ENCODE measurements at regions not wholly inside any gene's neighbourhood (a gene's known extent, or its start where the extent isn't known, plus 50 kb on each side); places are given as distances from the start of the nearest gene placed in this dataset.
A peak's percentile ranks its signal among the peaks of the same experiment; 100 is the strongest.

DNA sequence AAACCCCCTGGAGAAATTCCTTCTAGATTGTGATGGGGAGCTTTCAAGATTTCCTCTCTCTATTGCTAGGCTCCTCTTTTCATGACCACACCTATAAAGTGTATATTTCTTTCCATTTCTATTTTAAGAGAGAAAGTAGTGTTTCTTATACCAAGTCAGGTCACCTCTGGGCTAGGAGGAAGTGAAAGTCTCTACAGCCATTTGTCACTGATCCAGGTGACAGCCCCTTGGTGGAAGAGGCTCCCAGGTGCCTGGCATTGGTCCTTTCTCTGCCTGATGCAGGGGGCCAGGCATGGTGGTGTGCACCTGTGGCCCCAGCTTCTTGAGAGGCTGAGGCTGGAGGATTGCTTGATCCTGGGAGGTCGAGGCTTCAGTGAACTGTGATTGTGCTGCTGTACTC is 64.7 kb downstream of the DHCR7 start:
- WGBS (ENCODE audit: insufficient coverage, insufficient read length): no CpG with 5 or more reads among the region's 1 CpG
- no peak for DNase-seq (ENCODE audit: low read depth, low spot score)
- Histone ChIP-seq H3K27ac (ENCODE audit: low read length) (no peak overlapping the region), H3K4me3 (ENCODE audit: low read length) (no peak overlapping the region), H3K9me3 (ENCODE audit: control insufficient read depth, insufficient read depth, low read length) (no peaks in the 10 kb centered on the region), H3K27me3 (ENCODE audit: control insufficient read depth, insufficient read depth, low read length) (no peaks in the 10 kb centered on the region; the same call in 1 of the 2 replicates), H3K4me1 (ENCODE audit: control insufficient read depth, insufficient read depth, low read length) (no peaks in the 10 kb centered on the region), H3K36me3 (ENCODE audit: control insufficient read depth, insufficient read depth, low read length) (no peaks in the 10 kb centered on the region)

DNA sequence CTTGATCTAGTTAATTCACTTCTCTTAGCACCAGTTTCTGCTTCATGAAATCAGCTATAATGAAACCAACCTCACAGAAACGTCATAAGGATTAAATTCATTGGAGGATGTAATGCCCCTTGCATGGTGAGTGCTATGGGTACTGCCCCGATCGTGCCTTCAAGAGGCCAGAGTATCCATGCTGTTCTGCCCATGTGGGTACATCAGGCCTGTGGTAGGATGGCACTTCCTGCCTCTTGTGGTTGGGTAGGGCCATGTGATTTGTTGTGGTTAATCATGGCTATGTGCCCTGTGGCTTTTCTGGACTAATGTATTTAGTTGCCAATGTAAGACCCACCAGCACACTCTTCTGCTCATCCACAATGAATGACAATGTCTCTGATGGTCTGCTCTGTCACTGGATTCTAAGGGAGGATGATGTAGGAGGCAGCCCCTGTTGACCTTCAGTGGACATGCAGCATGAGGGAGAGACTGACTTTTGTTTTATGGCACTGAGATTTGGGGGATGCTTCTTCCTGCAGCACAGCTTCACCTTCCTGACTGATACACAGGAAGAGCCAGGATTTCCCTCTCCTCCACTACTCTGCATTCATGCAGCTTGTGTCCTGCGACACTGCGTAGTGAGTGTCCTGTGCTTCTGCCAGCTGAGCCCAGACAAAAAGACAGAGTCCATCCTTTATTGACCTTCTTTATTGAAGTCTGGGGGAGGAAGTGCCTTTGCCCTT is 66.2 kb downstream of the DHCR7 start:
- no CpG with 5 or more reads among the region's 5 CpGs for WGBS (ENCODE audit: insufficient coverage, insufficient read length)

DNA sequence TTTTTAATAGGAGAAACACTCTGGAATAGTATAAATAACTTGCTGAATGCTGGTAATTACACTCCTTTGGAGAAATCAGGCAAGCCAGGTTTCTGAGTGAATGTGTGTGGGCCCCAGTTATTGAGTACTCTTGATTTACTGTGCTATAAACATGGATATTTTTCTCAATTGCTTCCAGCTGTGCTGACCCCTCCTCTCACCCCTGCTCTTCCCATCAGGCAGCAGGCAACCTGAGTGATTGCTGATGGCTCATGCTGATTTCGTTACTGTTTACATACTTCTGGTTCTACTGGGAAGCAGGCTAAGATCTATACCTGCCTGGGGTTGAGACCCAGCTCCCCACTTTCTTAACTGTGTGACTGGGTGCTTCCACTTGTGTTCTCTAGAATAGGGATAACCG is 68.5 kb downstream of the DHCR7 start:
- WGBS (ENCODE audit: insufficient coverage, insufficient read length): no CpG with 5 or more reads among the region's 2 CpGs
- no peak for DNase-seq (ENCODE audit: low read depth, low spot score)
- Histone ChIP-seq H3K36me3 (ENCODE audit: control insufficient read depth, insufficient read depth, low read length) (no peaks in the 10 kb centered on the region), H3K4me3 (ENCODE audit: low read length) (no peak overlapping the region), H3K27ac (ENCODE audit: low read length) (no peak overlapping the region), H3K27me3 (ENCODE audit: control insufficient read depth, insufficient read depth, low read length) (no peaks in the 10 kb centered on the region; the same call in 1 of the 2 replicates), H3K4me1 (ENCODE audit: control insufficient read depth, insufficient read depth, low read length) (no peaks in the 10 kb centered on the region), H3K9me3 (ENCODE audit: control insufficient read depth, insufficient read depth, low read length) (no peaks in the 10 kb centered on the region)

More for the DNA sequence above, 66.2 kb downstream of the DHCR7 start:
- Histone ChIP-seq H3K36me3 (ENCODE audit: control insufficient read depth, insufficient read depth, low read length) (no peaks in the 10 kb centered on the region), H3K4me3 (ENCODE audit: low read length) (no peak overlapping the region), H3K27ac (ENCODE audit: low read length) (no peak overlapping the region), H3K4me1 (ENCODE audit: control insufficient read depth, insufficient read depth, low read length) (no peaks in the 10 kb centered on the region), H3K27me3 (ENCODE audit: control insufficient read depth, insufficient read depth, low read length) (no peaks in the 10 kb centered on the region; the same call in 1 of the 2 replicates), H3K9me3 (ENCODE audit: control insufficient read depth, insufficient read depth, low read length) (no peaks in the 10 kb centered on the region)
- DNase-seq (ENCODE audit: low read depth, low spot score): no peak

DNA sequence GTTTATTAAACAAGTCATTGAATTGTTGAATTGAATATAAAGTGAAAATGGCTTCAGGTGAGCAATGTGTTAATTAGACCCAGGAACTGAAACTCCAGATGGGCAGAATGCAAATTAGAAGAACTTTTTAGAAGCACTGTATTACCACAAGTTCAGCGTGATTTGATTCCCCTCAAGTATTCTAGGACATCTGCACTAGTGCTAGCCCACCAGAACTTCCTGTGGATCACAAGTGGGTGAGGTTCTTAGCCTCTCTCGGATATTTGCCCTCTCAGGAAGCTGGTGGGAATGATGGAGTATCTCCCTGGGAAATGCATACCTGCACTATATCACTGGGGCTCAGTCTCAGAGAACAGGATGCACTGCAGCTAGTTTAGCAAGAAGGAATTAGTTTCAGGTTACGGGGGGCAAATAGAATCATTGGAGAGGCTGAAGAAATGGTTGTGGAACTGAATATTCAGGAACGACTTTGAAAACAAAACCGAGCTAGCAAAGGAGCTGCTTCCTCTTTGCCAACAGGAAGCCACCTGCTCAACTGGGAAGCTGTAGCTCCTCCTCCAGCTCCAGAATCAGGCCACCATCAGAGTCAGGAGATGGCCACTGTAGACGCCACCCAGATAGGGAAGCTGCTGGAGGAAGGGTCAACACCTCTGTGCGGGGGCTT is 74.3 kb downstream of the DHCR7 start:
- Histone ChIP-seq H3K4me3 (ENCODE audit: low read length) (no peak overlapping the region), H3K36me3 (ENCODE audit: control insufficient read depth, insufficient read depth, low read length) (no peaks in the 10 kb centered on the region), H3K27me3 (ENCODE audit: control insufficient read depth, insufficient read depth, low read length) (no peaks in the 10 kb centered on the region), H3K27ac (ENCODE audit: low read length) (no peak overlapping the region), H3K9me3 (ENCODE audit: control insufficient read depth, insufficient read depth, low read length) (no peaks in the 10 kb centered on the region), H3K4me1 (ENCODE audit: control insufficient read depth, insufficient read depth, low read length) (no peaks in the 10 kb centered on the region)
- DNase-seq (ENCODE audit: low read depth, low spot score): no peak
- WGBS (ENCODE audit: insufficient coverage, insufficient read length): no CpG with 5 or more reads among the region's 7 CpGs

DNA sequence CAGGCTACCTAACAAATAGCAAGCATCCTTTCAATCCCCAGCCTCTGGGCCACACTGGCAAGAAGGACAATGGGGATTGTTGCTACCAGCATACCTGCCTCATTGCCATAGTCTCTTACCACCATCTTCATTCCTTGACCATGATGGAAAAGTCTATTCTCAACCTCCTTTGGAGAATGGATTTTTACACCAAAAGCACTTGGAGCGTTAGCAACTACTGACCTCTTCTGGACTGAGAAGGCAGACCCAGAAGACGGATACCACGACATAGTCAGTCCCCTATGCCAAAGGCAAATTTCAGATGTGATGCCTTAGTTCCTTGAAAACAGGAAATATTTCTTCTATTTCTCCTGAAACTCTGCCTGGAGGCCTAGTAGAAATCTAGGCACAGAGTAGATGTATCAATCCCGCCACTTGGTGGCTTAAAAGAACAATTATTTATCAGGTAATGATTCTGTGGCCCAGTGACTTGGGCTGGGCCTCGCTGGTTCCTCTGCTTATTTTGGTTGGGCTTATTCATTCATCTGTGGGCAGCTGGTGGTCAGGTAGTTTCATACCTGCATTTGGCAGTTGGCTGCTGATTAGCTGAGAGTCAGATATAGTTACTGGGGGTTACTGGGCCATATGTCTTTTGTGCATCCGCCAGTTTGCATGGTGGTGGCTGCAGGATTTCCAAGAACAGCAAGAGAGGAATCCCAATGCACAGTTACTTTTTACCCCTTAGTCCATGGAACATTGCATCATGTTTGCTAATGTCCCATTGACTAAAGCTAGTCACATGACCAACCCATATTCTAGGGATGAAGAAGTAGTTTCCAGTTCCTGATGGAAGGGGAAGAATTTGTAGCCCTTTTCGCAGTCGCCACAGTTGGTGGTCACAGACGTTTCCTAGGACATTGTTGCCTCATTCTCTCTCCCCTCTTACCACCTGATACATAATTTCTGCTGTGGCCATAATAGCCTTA is 75.2 kb downstream of the DHCR7 start:
- Histone ChIP-seq H3K27ac (ENCODE audit: low read length) (no peak overlapping the region), H3K9me3 (ENCODE audit: control insufficient read depth, insufficient read depth, low read length) (no peaks in the 10 kb centered on the region), H3K27me3 (ENCODE audit: control insufficient read depth, insufficient read depth, low read length) (no peaks in the 10 kb centered on the region), H3K4me1 (ENCODE audit: control insufficient read depth, insufficient read depth, low read length) (no peaks in the 10 kb centered on the region), H3K4me3 (ENCODE audit: low read length) (no peak overlapping the region), H3K36me3 (ENCODE audit: control insufficient read depth, insufficient read depth, low read length) (no peaks in the 10 kb centered on the region)
- no peak for DNase-seq (ENCODE audit: low read depth, low spot score)
- no CpG with 5 or more reads among the region's 9 CpGs for WGBS (ENCODE audit: insufficient coverage, insufficient read length)

DNA sequence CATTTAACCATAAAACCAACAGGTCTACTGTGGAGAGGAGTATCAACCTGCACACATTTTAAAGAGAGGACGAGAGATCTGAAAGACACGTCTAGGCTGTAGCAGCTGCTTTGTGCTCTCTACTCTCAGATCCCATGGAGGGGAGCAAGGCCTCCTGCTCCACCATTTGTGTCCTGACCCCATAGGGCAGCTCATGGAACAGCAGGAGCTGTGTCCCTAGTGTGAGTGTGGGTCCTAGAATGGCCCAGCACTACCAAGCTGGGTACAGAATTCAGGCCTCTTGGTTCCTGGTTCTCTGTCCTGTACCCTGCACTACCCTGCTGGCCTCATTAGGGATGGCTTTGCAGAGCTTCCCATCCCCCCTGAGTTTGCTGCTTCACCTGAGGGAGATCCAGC is 76.5 kb downstream of the DHCR7 start:
- H3K27ac ChIP-seq (ENCODE audit: low read length): no peak overlapping the region
- WGBS (ENCODE audit: insufficient coverage, insufficient read length): no CpG with 5 or more reads among the region's 2 CpGs
- DNase-seq (ENCODE audit: low read depth, low spot score): no peak
- no peaks in the 10 kb centered on the region for H3K4me1 ChIP-seq (ENCODE audit: control insufficient read depth, insufficient read depth, low read length)
- H3K36me3 ChIP-seq (ENCODE audit: control insufficient read depth, insufficient read depth, low read length): no peaks in the 10 kb centered on the region
- no peaks in the 10 kb centered on the region for H3K27me3 ChIP-seq (ENCODE audit: control insufficient read depth, insufficient read depth, low read length)
- H3K9me3 ChIP-seq (ENCODE audit: control insufficient read depth, insufficient read depth, low read length): no peaks in the 10 kb centered on the region
- no peak overlapping the region for H3K4me3 ChIP-seq (ENCODE audit: low read length)

DNA sequence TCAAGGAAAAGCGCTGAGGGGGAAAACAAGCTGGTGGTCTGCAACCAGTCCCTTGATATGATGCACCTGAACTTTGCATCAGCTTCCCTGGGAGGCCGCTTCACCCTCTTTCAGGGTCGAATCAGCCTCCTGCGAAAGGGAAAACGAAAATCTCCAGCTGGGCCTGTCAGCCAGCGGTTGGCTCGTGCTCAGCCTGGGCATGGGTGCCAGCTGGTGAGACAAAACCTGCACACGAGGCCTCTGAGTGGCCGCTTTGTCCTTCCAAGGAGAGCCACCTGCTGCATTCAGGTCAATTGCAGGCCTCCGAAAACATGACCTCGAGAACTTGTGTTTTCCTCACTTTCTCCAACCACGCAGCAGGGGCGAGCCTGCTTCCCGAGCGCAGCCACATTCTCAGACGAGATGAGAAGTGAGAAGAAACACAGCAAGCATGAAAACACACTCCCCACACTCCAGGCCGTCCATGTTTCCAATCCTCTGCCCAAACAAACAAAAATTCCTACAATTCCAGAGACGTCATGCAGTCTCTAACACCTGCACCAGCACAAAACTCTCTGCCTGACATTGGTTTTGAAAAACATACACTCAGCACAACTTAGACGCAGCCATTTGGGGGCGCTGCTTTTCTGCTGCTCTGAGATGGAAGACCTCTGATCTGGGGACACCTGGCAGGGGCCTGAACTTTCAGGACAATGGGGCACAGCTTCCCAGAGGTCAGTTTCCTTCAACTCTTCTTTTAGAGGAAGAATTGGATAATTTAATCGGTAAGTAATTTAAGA is 77.1 kb downstream of the DHCR7 start:
- Histone ChIP-seq H3K9me3 (ENCODE audit: control insufficient read depth, insufficient read depth, low read length) (no peaks in the 10 kb centered on the region), H3K27ac (ENCODE audit: low read length) (no peak overlapping the region), H3K4me3 (ENCODE audit: low read length) (no peak overlapping the region), H3K36me3 (ENCODE audit: control insufficient read depth, insufficient read depth, low read length) (no peaks in the 10 kb centered on the region), H3K4me1 (ENCODE audit: control insufficient read depth, insufficient read depth, low read length) (no peaks in the 10 kb centered on the region), H3K27me3 (ENCODE audit: control insufficient read depth, insufficient read depth, low read length) (no peaks in the 10 kb centered on the region)
- peak; percentile 18 for DNase-seq (ENCODE audit: low read depth, low spot score)
- no CpG with 5 or more reads among the region's 21 CpGs for WGBS (ENCODE audit: insufficient coverage, insufficient read length)

DNA sequence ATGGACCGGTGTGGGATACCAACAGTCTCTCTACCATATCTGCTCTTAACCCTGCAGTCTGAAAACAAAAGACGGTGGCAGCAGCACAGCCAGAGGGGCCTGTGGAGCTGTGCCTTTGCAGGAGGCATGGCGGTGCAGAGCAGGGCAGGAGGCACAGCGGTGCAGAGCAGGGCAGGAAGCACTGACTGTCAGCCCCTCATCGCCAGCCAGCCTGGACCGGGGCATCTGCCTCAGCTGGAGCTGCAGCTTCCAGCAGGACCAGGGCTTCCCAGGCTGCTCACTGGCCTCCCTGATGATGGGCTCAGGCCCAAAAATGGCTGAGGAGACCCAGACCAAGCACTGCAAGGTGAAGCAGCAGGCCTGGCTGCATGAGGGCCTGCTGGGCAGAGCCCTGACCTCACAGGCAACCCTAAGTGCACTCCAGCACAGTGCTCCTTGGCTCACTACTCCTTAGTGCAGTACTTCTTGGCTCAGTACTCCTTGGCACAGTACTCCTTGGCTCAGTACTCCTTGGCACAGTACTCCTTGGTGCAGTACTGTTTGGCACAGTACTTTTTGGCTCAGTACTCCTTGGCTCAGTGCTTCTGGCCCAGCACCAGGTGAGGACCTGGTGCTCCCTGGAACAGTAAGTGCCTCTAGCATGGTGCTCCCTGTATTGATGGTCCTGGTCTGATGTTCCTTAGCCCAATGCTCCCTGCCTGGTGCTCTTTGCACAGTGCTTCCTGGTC is 78.0 kb downstream of the DHCR7 start:
- H3K4me3 ChIP-seq (ENCODE audit: low read length): no peak overlapping the region
- no peaks in the 10 kb centered on the region for H3K9me3 ChIP-seq (ENCODE audit: control insufficient read depth, insufficient read depth, low read length)
- H3K36me3 ChIP-seq (ENCODE audit: control insufficient read depth, insufficient read depth, low read length): no peaks in the 10 kb centered on the region
- no peak for DNase-seq (ENCODE audit: low read depth, low spot score)
- H3K27ac ChIP-seq (ENCODE audit: low read length): no peak overlapping the region
- no peaks in the 10 kb centered on the region for H3K4me1 ChIP-seq (ENCODE audit: control insufficient read depth, insufficient read depth, low read length)
- no CpG with 5 or more reads among the region's 6 CpGs for WGBS (ENCODE audit: insufficient coverage, insufficient read length)
- no peaks in the 10 kb centered on the region for H3K27me3 ChIP-seq (ENCODE audit: control insufficient read depth, insufficient read depth, low read length)

DNA sequence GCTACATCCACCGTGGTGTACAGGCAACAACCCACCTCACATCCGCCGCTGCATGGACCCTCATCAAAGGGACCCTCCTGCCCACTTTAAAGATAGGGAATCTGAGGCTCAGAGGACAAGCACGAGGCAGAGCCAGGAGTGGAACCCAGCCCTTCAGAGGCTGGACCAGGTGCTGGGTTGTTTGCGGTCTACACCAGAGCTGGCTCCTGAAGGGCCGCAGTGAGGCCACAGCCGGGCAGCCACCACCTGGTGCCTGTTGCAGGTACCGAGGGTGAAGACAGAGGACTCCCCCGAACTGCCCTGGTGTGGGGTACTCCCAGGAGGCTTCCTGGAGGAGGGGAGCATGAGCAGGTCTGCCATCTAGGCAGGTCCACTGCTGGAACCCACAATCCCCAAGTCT is 78.8 kb downstream of the DHCR7 start:
- H3K4me1 ChIP-seq (ENCODE audit: control insufficient read depth, insufficient read depth, low read length): no peaks in the 10 kb centered on the region
- no peak overlapping the region for H3K4me3 ChIP-seq (ENCODE audit: low read length)
- DNase-seq (ENCODE audit: low read depth, low spot score): no peak
- H3K27ac ChIP-seq (ENCODE audit: low read length): no peak overlapping the region
- H3K27me3 ChIP-seq (ENCODE audit: control insufficient read depth, insufficient read depth, low read length): no peaks in the 10 kb centered on the region
- no CpG with 5 or more reads among the region's 9 CpGs for WGBS (ENCODE audit: insufficient coverage, insufficient read length)
- H3K36me3 ChIP-seq (ENCODE audit: control insufficient read depth, insufficient read depth, low read length): no peaks in the 10 kb centered on the region
- no peaks in the 10 kb centered on the region for H3K9me3 ChIP-seq (ENCODE audit: control insufficient read depth, insufficient read depth, low read length)
